ENCODE measurements at regions not wholly inside any gene's neighbourhood (a gene's known extent, or its start where the extent isn't known, plus 50 kb on each side); places are given as distances from the start of the nearest gene placed in this dataset.

DNA sequence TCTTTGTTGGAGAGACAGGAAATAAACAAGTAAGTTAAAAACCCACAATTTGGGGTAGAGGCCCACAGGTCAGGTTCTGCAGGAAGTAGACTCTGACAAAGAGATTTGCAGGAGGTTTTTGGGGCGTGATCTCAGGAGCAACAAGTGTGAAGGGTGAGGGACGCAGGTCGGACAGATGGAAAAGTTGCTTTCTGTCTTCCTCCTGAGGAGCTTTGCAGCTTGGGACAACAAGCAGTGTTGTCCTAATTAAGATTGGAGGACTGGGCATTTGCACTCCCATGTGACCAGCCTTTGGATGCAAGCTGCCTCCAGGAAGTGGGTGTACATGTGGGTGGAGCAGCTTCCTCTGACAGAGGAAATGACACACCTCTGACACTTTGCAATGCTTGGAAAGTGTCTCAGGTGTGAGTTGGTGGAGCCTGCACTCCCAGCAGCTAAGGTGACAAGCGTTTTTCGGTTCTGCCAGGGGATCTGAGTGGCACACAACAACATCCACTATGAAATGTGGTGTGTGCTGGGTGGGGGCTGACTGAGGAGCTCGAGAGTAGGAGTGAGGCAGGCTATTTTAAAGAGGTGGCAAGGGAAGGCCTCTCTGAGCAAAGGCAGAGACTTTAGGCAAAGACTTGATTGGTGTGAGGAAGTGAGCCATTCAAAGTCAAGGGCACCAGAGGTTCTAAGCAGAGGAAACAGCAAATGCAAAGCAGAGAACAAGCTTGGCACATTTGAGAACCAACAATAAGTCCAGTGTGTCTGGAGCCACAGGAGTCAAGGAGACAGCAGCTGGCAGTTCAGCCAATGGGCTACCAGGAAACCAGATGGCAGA, 339.8 kb upstream of the GATB start:
- no peaks in the 10 kb centered on the region for H3K79me2 ChIP-seq (ENCODE audit: control insufficient read depth, low read length)
- H3F3A ChIP-seq (ENCODE audit: control insufficient read depth, insufficient read depth) = no peaks in the 10 kb centered on the region
- H3K36me3 ChIP-seq (ENCODE audit: control insufficient read depth, low read length) = no peaks in the 10 kb centered on the region
- H3K9me2 ChIP-seq (replicated peaks; ENCODE audit: control insufficient read depth, low read length) = no peaks in the 10 kb centered on the region
- no peaks in the 10 kb centered on the region for H4K20me1 ChIP-seq (ENCODE audit: control insufficient read depth, insufficient read depth, low read depth, low read length)
- no peak overlapping the region for H3K27ac ChIP-seq (ENCODE audit: low read depth, low read length)
- H3K4me2 ChIP-seq (ENCODE audit: low read length) = peak overlapping the region; percentile 23
- H3K4me1 ChIP-seq (ENCODE audit: control insufficient read depth, low read length) = peaks cover 10% of the 10 kb centered on the region
- no peaks in the 10 kb centered on the region for H3K9me3 ChIP-seq (ENCODE audit: control insufficient read depth, insufficient read depth, low read length)
- peak overlapping the region; percentile 24 for H3K4me3 ChIP-seq (ENCODE audit: low read length)
- TF ChIP-seq EZH2phosphoT487 (IDR thresholded peaks at IDR 0.05; ENCODE audit: borderline replicate concordance, low read length) = no peak
- TF ChIP-seq, protein P1, sequence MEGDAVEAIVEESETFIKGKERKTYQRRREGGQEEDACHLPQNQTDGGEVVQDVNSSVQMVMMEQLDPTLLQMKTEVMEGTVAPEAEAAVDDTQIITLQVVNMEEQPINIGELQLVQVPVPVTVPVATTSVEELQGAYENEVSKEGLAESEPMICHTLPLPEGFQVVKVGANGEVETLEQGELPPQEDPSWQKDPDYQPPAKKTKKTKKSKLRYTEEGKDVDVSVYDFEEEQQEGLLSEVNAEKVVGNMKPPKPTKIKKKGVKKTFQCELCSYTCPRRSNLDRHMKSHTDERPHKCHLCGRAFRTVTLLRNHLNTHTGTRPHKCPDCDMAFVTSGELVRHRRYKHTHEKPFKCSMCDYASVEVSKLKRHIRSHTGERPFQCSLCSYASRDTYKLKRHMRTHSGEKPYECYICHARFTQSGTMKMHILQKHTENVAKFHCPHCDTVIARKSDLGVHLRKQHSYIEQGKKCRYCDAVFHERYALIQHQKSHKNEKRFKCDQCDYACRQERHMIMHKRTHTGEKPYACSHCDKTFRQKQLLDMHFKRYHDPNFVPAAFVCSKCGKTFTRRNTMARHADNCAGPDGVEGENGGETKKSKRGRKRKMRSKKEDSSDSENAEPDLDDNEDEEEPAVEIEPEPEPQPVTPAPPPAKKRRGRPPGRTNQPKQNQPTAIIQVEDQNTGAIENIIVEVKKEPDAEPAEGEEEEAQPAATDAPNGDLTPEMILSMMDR (IDR thresholded peaks at IDR 0.05; ENCODE audit: low read depth, low read length, poor library complexity, severe bottlenecking) = no peak
- no peaks in the 10 kb centered on the region for H3K27me3 ChIP-seq (ENCODE audit: control insufficient read depth, low read length)

GRCh38 chr4:152099981-152100378, 339.2 kb upstream of the GATB start:
- H3K4me1 ChIP-seq (ENCODE audit: control insufficient read depth, low read length) = peaks cover 10% of the 10 kb centered on the region
- no peaks in the 10 kb centered on the region for H3F3A ChIP-seq (ENCODE audit: control insufficient read depth, insufficient read depth)
- no peaks in the 10 kb centered on the region for H3K79me2 ChIP-seq (ENCODE audit: control insufficient read depth, low read length)
- H3K27me3 ChIP-seq (ENCODE audit: control insufficient read depth, low read length) = no peaks in the 10 kb centered on the region
- no peak overlapping the region; the same call in 1 of the 2 replicates for H3K4me3 ChIP-seq (ENCODE audit: low read length)
- H3K4me2 ChIP-seq (ENCODE audit: low read length) = peak overlapping the region; percentile 23; the same call in 1 of the 2 replicates
- no peaks in the 10 kb centered on the region for H3K9me3 ChIP-seq (ENCODE audit: control insufficient read depth, insufficient read depth, low read length)
- no peaks in the 10 kb centered on the region for H4K20me1 ChIP-seq (ENCODE audit: control insufficient read depth, insufficient read depth, low read depth, low read length)
- no peaks in the 10 kb centered on the region for H3K9me2 ChIP-seq (replicated peaks; ENCODE audit: control insufficient read depth, low read length)
- no peaks in the 10 kb centered on the region for H3K36me3 ChIP-seq (ENCODE audit: control insufficient read depth, low read length)
- no peak for TF ChIP-seq EZH2phosphoT487 (IDR thresholded peaks at IDR 0.05; ENCODE audit: borderline replicate concordance, low read length)
- TF ChIP-seq, protein P1 (IDR thresholded peaks at IDR 0.05; ENCODE audit: low read depth, low read length, poor library complexity, severe bottlenecking) = no peak
- H3K27ac ChIP-seq (ENCODE audit: low read depth, low read length) = no peak overlapping the region

GRCh38 chr4:152099555-152099954, 338.7 kb upstream of the GATB start:
- Histone ChIP-seq H3K9me3 (ENCODE audit: control insufficient read depth, insufficient read depth, low read length) (no peaks in the 10 kb centered on the region), H4K20me1 (ENCODE audit: control insufficient read depth, insufficient read depth, low read depth, low read length) (no peaks in the 10 kb centered on the region), H3K79me2 (ENCODE audit: control insufficient read depth, low read length) (no peaks in the 10 kb centered on the region), H3K27me3 (ENCODE audit: control insufficient read depth, low read length) (no peaks in the 10 kb centered on the region), H3K27ac (ENCODE audit: low read depth, low read length) (no peak overlapping the region), H3K4me2 (ENCODE audit: low read length) (no peak overlapping the region), H3K4me3 (ENCODE audit: low read length) (no peak overlapping the region), H3K36me3 (ENCODE audit: control insufficient read depth, low read length) (no peaks in the 10 kb centered on the region), H3K9me2 (replicated peaks; ENCODE audit: control insufficient read depth, low read length) (no peaks in the 10 kb centered on the region), H3K4me1 (ENCODE audit: control insufficient read depth, low read length) (peaks cover 10% of the 10 kb centered on the region), H3F3A (ENCODE audit: control insufficient read depth, insufficient read depth) (no peaks in the 10 kb centered on the region)
- no peak for TF ChIP-seq EZH2phosphoT487 (IDR thresholded peaks at IDR 0.05; ENCODE audit: borderline replicate concordance, low read length)
- TF ChIP-seq, protein P1 (IDR thresholded peaks at IDR 0.05; ENCODE audit: low read depth, low read length, poor library complexity, severe bottlenecking) = no peak

All from DOHH2 (cell line).